K562 (cell line): ENCODE measurements at regions not wholly inside any gene's neighbourhood (a gene's known extent, or its start where the extent isn't known, plus 50 kb on each side); places are given as distances from the start of the nearest gene placed in this dataset.

Source experiments
- ATAC-seq: fragments of 200-7000 bp; cut with Tn5 transposase; 3 replicates; pipeline ENCODE4 v1.9.1; 2020; ENCODE audit warnings: moderate library complexity
- BruUV-seq: library from RNA; stranded (reverse); fragments of 400-500 nt; replicated peaks from 2 replicates; lab custom pipeline; 2021; lab: Mats Ljungman, UMichigan
- CTCF ChIA-PET: fragments of 300-600 bp; formaldehyde crosslinking; extraction: SDS; loops from one replicate; lab custom pipeline; 2021; ENCODE audit warnings: low intra/inter-chr PET ratio; lab: Yijun Ruan, JAX
- POLR2A ChIA-PET: fragments of 300-600, 350-650 bp; sonication (Branson Sonifier 250); formaldehyde crosslinking; extraction: SDS; loops from one replicate; lab custom pipeline; 2021; ENCODE audit warnings: antibody characterized with exemption, inconsistent platforms; lab: Yijun Ruan, JAX
- DNase-seq, 4 experiments: peaks; one replicate each; pipeline versions ENCODE4 v3.0.0 to v3.0.0-alpha.2; 2011 to 2018; ENCODE audit warnings: low spot score in 3 of 4, mixed read lengths in 3 of 4; ENCODE audit errors: extremely low read depth in 1 of 4
- FAIRE-seq: peaks from 2 replicates; lab custom pipeline; 2011; peaks lifted over from hg19 to GRCh38; lab: Jason Lieb, UNC
- H2AFZ ChIP-seq: 2 replicates; pipeline ENCODE4 v1.6.0; 2011; ENCODE audit warnings: low read depth, low read length, control low read depth, inconsistent platforms
- H3K27ac ChIP-seq: fragments of 200-600 bp; 3 replicates; pipeline ENCODE4 v1.8.0; 2011; ENCODE audit warnings: low read depth, mild to moderate bottlenecking, control low read depth, inconsistent platforms, low read length, moderate library complexity, mixed read lengths; ENCODE audit errors: extremely low read depth
- H3K27me3 ChIP-seq, 2 experiments: fragments of 300-600 bp in 1 of 2; 2 replicates in 1 of 2; 3 replicates in 1 of 2; pipeline versions ENCODE4 v1.6.0 to v1.8.0; 2011; ENCODE audit warnings: inconsistent platforms in 2 of 2, low read length in 2 of 2, mild to moderate bottlenecking in 1 of 2, mixed read lengths in 1 of 2, moderate library complexity in 1 of 2; ENCODE audit not compliant: control insufficient read depth in 2 of 2, insufficient read depth in 2 of 2
- H3K36me3 ChIP-seq: fragments of 300-600 bp; 3 replicates; pipeline ENCODE4 v1.8.0; 2011; ENCODE audit warnings: mild to moderate bottlenecking, low read length, inconsistent platforms; ENCODE audit not compliant: control insufficient read depth, insufficient read depth
- H3K4me1 ChIP-seq, 2 experiments: fragments of 200-600 bp in 1 of 2; replicated peaks in 1 of 2; 2 replicates in 1 of 2; 3 replicates in 1 of 2; pipeline versions ENCODE4 v1.5.1 to v1.8.0; 2011; ENCODE audit warnings: inconsistent platforms in 2 of 2, low read length in 2 of 2, mild to moderate bottlenecking in 1 of 2, mixed read lengths in 1 of 2, moderate library complexity in 1 of 2; ENCODE audit not compliant: control insufficient read depth in 2 of 2, insufficient read depth in 2 of 2
- H3K4me2 ChIP-seq: 2 replicates; pipeline ENCODE4 v1.6.1; 2011; ENCODE audit warnings: low read length, control low read depth, inconsistent platforms, mixed read lengths; ENCODE audit not compliant: insufficient read depth
- H3K4me3 ChIP-seq: fragments of 200-600 bp; sonication (generic), shearing (Covaris generic); 2 replicates; pipeline ENCODE4 v1.5.1; 2016; ENCODE audit warnings: control low read depth, inconsistent platforms
- H3K79me2 ChIP-seq: fragments of 200-600 bp; 3 replicates; pipeline ENCODE4 v1.8.0; 2011; ENCODE audit warnings: low read length, inconsistent platforms; ENCODE audit not compliant: control insufficient read depth, insufficient read depth
- H3K9ac ChIP-seq, 2 experiments: 2 replicates each; pipeline versions ENCODE4 v1.6.0 to v1.6.1; 2011; ENCODE audit warnings: low read depth in 2 of 2, low read length in 2 of 2, control low read depth in 1 of 2, inconsistent platforms in 1 of 2, mild to moderate bottlenecking in 1 of 2, mixed read lengths in 1 of 2; ENCODE audit not compliant: insufficient read depth in 1 of 2
- H3K9me1 ChIP-seq: one replicate; pipeline ENCODE4 v1.6.0; 2011; ENCODE audit warnings: inconsistent platforms, mild to moderate bottlenecking, low read length, moderate library complexity; ENCODE audit not compliant: control insufficient read depth, insufficient read depth
- H3K9me3 ChIP-seq: replicated peaks from 2 replicates; pipeline ENCODE4 v1.5.1; 2011; ENCODE audit warnings: low read depth, low read length, inconsistent platforms; ENCODE audit not compliant: control insufficient read depth, insufficient read depth
- H4K20me1 ChIP-seq: replicated peaks from 2 replicates; pipeline ENCODE4 v1.6.1; 2011; ENCODE audit warnings: low read length, inconsistent platforms, mixed read lengths; ENCODE audit not compliant: control insufficient read depth, insufficient read depth
- SNIP1 ChIP-seq: fragments of 450-650 bp; IDR thresholded peaks from 2 replicates; pipeline ENCODE4 v1.7.1; 2017; ENCODE audit warnings: low read depth, mild to moderate bottlenecking
- ZNF586 ChIP-seq: fragments of 450-650 bp; formaldehyde crosslinking; conservative IDR thresholded peaks from 2 replicates; pipeline ENCODE4 v1.4.0; 2020; ENCODE audit warnings: mild to moderate bottlenecking, moderate library complexity
- WGBS: fragments of 100-300 bp; shearing (Covaris generic); methylation state at CpG from one replicate; pipeline ENCODE4 v1.1.6; 2016; ENCODE audit warnings: low coverage, mixed read lengths; ENCODE audit not compliant: insufficient coverage; ENCODE audit errors: missing lambda C conversion rate; 5-methylcytosine and 5-hydroxymethylcytosine counted together
- in situ Hi-C: fragments of 300-500 bp; cut with MboI; formaldehyde crosslinking; loops from 4 replicates; pipeline ENCODE4 v1.15.0; 2018; ENCODE audit warnings: inconsistent platforms, mixed read lengths
- intact Hi-C: fragments of 100-400 bp; cut with micrococcal nuclease; formaldehyde crosslinking; loops from 2 replicates; pipeline ENCODE4 v1.14.2; 2022
- TF ChIP-seq, protein P1 (sequence below): fragments of 200-800 bp; sonication (Bioruptor generic); IDR thresholded peaks from 2 replicates; pipeline ENCODE4 v1.6.1; 2016; ENCODE audit warnings: missing genetic modification characterization, missing compliant biosample characterization
- TF ChIP-seq, protein P2 (sequence below): fragments of 250-450 bp; sonication (Bioruptor Pico); IDR thresholded peaks from 2 replicates; pipeline ENCODE4 v1.8.0; 2022; ENCODE audit warnings: inconsistent platforms

DNA sequence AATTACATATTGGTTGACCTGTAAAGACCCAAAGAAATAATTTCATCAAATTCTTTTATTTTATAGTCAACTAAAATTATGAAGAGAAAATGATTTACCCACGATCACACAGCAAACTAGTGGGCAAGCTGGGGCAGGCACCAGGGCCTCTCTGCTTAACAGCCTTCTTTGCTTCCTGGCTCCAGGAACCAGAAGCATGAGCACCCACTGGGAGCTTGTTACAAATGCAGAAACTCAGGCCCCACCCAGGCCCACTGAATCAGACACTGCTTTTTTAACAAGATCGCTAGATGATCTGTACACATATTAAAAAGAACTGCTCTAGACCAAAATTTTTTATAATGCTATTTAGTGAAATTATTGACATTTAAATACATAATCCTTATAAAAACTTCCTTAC, 95.0 kb downstream of the GEMIN8 start:
- no peak overlapping the region for H3K4me3 ChIP-seq
- BruUV-seq = no TSS peak
- no peaks in the 10 kb centered on the region for H3K9me3 ChIP-seq
- no peak overlapping the region for H3K9ac ChIP-seq
- no peak overlapping the region for H3K27ac ChIP-seq
- H3K4me1 ChIP-seq = peaks cover 0 to 9% of the 10 kb centered on the region in 2 experiments; a peak in 1 of 5 replicates
- H2AFZ ChIP-seq = no peak overlapping the region
- WGBS = 0% methylated on average over 2 of the region's 2 CpGs
- FAIRE-seq (no peak), DNase-seq (no peak), ATAC-seq (no peak)
- H3K4me2 ChIP-seq = no peak overlapping the region
- POLR2A ChIA-PET = interaction anchor here (1.2 kb wide), 1 partner anchor 11 kb away, joined by 3 read pairs; no protein-coding TSS in a partner anchor
- CTCF ChIA-PET = no interaction called here
- TF ChIP-seq, protein P1, sequence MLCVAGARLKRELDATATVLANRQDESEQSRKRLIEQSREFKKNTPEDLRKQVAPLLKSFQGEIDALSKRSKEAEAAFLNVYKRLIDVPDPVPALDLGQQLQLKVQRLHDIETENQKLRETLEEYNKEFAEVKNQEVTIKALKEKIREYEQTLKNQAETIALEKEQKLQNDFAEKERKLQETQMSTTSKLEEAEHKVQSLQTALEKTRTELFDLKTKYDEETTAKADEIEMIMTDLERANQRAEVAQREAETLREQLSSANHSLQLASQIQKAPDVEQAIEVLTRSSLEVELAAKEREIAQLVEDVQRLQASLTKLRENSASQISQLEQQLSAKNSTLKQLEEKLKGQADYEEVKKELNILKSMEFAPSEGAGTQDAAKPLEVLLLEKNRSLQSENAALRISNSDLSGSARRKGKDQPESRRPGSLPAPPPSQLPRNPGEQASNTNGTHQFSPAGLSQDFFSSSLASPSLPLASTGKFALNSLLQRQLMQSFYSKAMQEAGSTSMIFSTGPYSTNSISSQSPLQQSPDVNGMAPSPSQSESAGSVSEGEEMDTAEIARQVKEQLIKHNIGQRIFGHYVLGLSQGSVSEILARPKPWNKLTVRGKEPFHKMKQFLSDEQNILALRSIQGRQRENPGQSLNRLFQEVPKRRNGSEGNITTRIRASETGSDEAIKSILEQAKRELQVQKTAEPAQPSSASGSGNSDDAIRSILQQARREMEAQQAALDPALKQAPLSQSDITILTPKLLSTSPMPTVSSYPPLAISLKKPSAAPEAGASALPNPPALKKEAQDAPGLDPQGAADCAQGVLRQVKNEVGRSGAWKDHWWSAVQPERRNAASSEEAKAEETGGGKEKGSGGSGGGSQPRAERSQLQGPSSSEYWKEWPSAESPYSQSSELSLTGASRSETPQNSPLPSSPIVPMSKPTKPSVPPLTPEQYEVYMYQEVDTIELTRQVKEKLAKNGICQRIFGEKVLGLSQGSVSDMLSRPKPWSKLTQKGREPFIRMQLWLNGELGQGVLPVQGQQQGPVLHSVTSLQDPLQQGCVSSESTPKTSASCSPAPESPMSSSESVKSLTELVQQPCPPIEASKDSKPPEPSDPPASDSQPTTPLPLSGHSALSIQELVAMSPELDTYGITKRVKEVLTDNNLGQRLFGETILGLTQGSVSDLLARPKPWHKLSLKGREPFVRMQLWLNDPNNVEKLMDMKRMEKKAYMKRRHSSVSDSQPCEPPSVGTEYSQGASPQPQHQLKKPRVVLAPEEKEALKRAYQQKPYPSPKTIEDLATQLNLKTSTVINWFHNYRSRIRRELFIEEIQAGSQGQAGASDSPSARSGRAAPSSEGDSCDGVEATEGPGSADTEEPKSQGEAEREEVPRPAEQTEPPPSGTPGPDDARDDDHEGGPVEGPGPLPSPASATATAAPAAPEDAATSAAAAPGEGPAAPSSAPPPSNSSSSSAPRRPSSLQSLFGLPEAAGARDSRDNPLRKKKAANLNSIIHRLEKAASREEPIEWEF = no peak
- TF ChIP-seq ZNF586 (CRISPR knock-in tag) (no peak), SNIP1 (no peak)
- TF ChIP-seq, protein P2, sequence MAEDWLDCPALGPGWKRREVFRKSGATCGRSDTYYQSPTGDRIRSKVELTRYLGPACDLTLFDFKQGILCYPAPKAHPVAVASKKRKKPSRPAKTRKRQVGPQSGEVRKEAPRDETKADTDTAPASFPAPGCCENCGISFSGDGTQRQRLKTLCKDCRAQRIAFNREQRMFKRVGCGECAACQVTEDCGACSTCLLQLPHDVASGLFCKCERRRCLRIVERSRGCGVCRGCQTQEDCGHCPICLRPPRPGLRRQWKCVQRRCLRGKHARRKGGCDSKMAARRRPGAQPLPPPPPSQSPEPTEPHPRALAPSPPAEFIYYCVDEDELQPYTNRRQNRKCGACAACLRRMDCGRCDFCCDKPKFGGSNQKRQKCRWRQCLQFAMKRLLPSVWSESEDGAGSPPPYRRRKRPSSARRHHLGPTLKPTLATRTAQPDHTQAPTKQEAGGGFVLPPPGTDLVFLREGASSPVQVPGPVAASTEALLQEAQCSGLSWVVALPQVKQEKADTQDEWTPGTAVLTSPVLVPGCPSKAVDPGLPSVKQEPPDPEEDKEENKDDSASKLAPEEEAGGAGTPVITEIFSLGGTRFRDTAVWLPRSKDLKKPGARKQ (CRISPR knock-in tag) = no peak
- no peaks in the 10 kb centered on the region for H4K20me1 ChIP-seq
- in situ Hi-C loops (no loop called here), intact Hi-C loops (no loop called here)
- H3K9me1 ChIP-seq = no peaks in the 10 kb centered on the region
- H3K27me3 ChIP-seq = peaks cover 8 to 15% of the 10 kb centered on the region in 2 experiments; a peak in 3 of 5 replicates
- no peaks in the 10 kb centered on the region for H3K36me3 ChIP-seq
- H3K79me2 ChIP-seq = no peaks in the 10 kb centered on the region
